HG03097 (cell line): ENCODE measurements at regions not wholly inside any gene's neighbourhood (a gene's known extent, or its start where the extent isn't known, plus 50 kb on each side); places are given as distances from the start of the nearest gene placed in this dataset.
"Not testable (repeated sequence)": the region's sequence is repeated elsewhere in the genome, so short reads cannot be mapped to it uniquely, and the experiment has no call there.

Experiments
- ATAC-seq: cut with Tn5 transposase; IDR thresholded peaks from one replicate; pipeline ENCODE4 v1.9.1; 2021; ENCODE audit not compliant: unreplicated experiment, low FRiP score

- ATAC-seq = no peak
Observed at GRCh38 chr4:13678186-13678924, 50.8 kb upstream of the BOD1L1 start.

- no peak for ATAC-seq
Observed at GRCh38 chr4:13681570-13681969, 54.0 kb upstream of the BOD1L1 start.

- no peak for ATAC-seq
Observed at GRCh38 chr4:13694256-13694655, 66.7 kb upstream of the BOD1L1 start.

- ATAC-seq = no peak
Observed at GRCh38 chr4:13698296-13698695, 70.8 kb upstream of the BOD1L1 start.

- ATAC-seq = no peak
Observed at GRCh38 chr4:13700021-13700857, 72.7 kb upstream of the BOD1L1 start.

- not testable (repeated sequence) for ATAC-seq
Observed at GRCh38 chr4:13700858-13701140, 73.3 kb upstream of the BOD1L1 start.

- ATAC-seq = no peak
Observed at GRCh38 chr4:13701937-13702446, 74.5 kb upstream of the BOD1L1 start.

GRCh38 chr4:13703096-13703495 lies 75.6 kb upstream of the BOD1L1 start:
- ATAC-seq = no peak

GRCh38 chr4:13704035-13704434 lies 76.5 kb upstream of the BOD1L1 start:
- no peak for ATAC-seq

GRCh38 chr4:13704761-13705160 lies 77.2 kb upstream of the BOD1L1 start:
- no peak for ATAC-seq

- no peak for ATAC-seq
Observed at GRCh38 chr4:13705521-13706041, 78.1 kb upstream of the BOD1L1 start.

GRCh38 chr4:13706120-13706519 lies 78.6 kb upstream of the BOD1L1 start:
- no peak for ATAC-seq

GRCh38 chr4:13706716-13707115 lies 79.2 kb upstream of the BOD1L1 start:
- no peak for ATAC-seq

- no peak for ATAC-seq
Observed at GRCh38 chr4:13710246-13710885, 82.8 kb upstream of the BOD1L1 start.

GRCh38 chr4:13711233-13711785 lies 83.8 kb upstream of the BOD1L1 start:
- ATAC-seq = no peak

- ATAC-seq = no peak
Observed at GRCh38 chr4:13721894-13722293, 94.4 kb upstream of the BOD1L1 start.

- no peak for ATAC-seq
Observed at GRCh38 chr4:13722649-13723048, 95.1 kb upstream of the BOD1L1 start.

- ATAC-seq = no peak
Observed at GRCh38 chr4:13728761-13729160, 101.2 kb upstream of the BOD1L1 start.

- ATAC-seq = no peak
Observed at GRCh38 chr4:13731019-13731418, 103.5 kb upstream of the BOD1L1 start.

- ATAC-seq = no peak
Observed at GRCh38 chr4:13733817-13734216, 106.3 kb upstream of the BOD1L1 start.

- no peak for ATAC-seq
Observed at GRCh38 chr4:13750594-13750993, 123.1 kb upstream of the BOD1L1 start.
